Urothelium cell line (cell line): ENCODE measurements at regions not wholly inside any gene's neighbourhood (a gene's known extent, or its start where the extent isn't known, plus 50 kb on each side); places are given as distances from the start of the nearest gene placed in this dataset.
"Not testable (repeated sequence)": the region's sequence is repeated elsewhere in the genome, so short reads cannot be mapped to it uniquely, and the experiment has no call there.

Source experiments
- DNase-seq: peaks from one replicate; pipeline ENCODE4 v3.0.0; 2011; ENCODE audit warnings: low spot score, mixed read lengths
- FAIRE-seq: peaks from 2 replicates; lab custom pipeline; 2011; peaks lifted over from hg19 to GRCh38; lab: Jason Lieb, UNC

- no peak for DNase-seq
Observed at GRCh38 chr15:69926721-69927120, 171.0 kb downstream of the TLE3 start.

GRCh38 chr15:69928890-69929289 lies 168.8 kb downstream of the TLE3 start:
- not testable (repeated sequence) for DNase-seq, FAIRE-seq

More at GRCh38 chr15:69926721-69927120, 171.0 kb downstream of the TLE3 start:
- no peak for FAIRE-seq

- FAIRE-seq (no peak), DNase-seq (no peak)
Observed at GRCh38 chr15:69929905-69930630, 167.6 kb downstream of the TLE3 start.

GRCh38 chr15:69930754-69931153 lies 167.0 kb downstream of the TLE3 start:
- no peak for DNase-seq
- FAIRE-seq, result no peak

GRCh38 chr15:69931156-69931555 lies 166.6 kb downstream of the TLE3 start:
- DNase-seq (no peak), FAIRE-seq (no peak)

- FAIRE-seq (peak; percentile 78), DNase-seq (no peak)
Observed at GRCh38 chr15:69934607-69935006, 163.1 kb downstream of the TLE3 start.

- FAIRE-seq, result peak; percentile 55
- no peak for DNase-seq
Observed at GRCh38 chr15:69939513-69940440, 157.9 kb downstream of the TLE3 start.

GRCh38 chr15:69940441-69941300 lies 157.0 kb downstream of the TLE3 start:
- FAIRE-seq (no peak), DNase-seq (no peak)

GRCh38 chr15:69941301-69941605 lies 156.5 kb downstream of the TLE3 start:
- DNase-seq (no peak), FAIRE-seq (no peak)

- no peak for FAIRE-seq
- DNase-seq, result no peak
Observed at GRCh38 chr15:69941706-69942495, 155.8 kb downstream of the TLE3 start.

GRCh38 chr15:69943637-69944036 lies 154.1 kb downstream of the TLE3 start:
- FAIRE-seq (peak; percentile 81), DNase-seq (no peak)

- DNase-seq (no peak), FAIRE-seq (no peak)
Observed at GRCh38 chr15:69945729-69946128, 152.0 kb downstream of the TLE3 start.

- no peak for DNase-seq
- no peak for FAIRE-seq
Observed at GRCh38 chr15:69946870-69947269, 150.8 kb downstream of the TLE3 start.

- FAIRE-seq, result no peak
- no peak for DNase-seq
Observed at GRCh38 chr15:69947394-69947793, 150.3 kb downstream of the TLE3 start.

GRCh38 chr15:69949485-69949884 lies 148.2 kb downstream of the TLE3 start:
- DNase-seq, result no peak
- FAIRE-seq, result peak; percentile 17

- peak; percentile 17 for FAIRE-seq
- no peak for DNase-seq
Observed at GRCh38 chr15:69951256-69951897, 146.3 kb downstream of the TLE3 start.

- DNase-seq (no peak), FAIRE-seq (no peak)
Observed at GRCh38 chr15:69951898-69952555, 145.7 kb downstream of the TLE3 start.

- FAIRE-seq (no peak), DNase-seq (no peak)
Observed at GRCh38 chr15:69953051-69953450, 144.7 kb downstream of the TLE3 start.

- no peak for FAIRE-seq
- no peak for DNase-seq
Observed at GRCh38 chr15:69953816-69954215, 143.9 kb downstream of the TLE3 start.
